22Rv1 (cell line): ENCODE measurements at regions not wholly inside any gene's neighbourhood (a gene's known extent, or its start where the extent isn't known, plus 50 kb on each side); places are given as distances from the start of the nearest gene placed in this dataset.

Experiments used
- ZFX ChIP-seq: fragments of 450-650 bp; IDR thresholded peaks from 2 replicates; pipeline ENCODE4 v1.6.1; 2017; ENCODE audit warnings: antibody characterized with exemption, borderline replicate concordance
- TF ChIP-seq, protein P1 (sequence below): fragments of 450-650 bp; IDR thresholded peaks from 2 replicates; pipeline ENCODE4 v1.5.1; 2017; ENCODE audit warnings: mild to moderate bottlenecking

DNA sequence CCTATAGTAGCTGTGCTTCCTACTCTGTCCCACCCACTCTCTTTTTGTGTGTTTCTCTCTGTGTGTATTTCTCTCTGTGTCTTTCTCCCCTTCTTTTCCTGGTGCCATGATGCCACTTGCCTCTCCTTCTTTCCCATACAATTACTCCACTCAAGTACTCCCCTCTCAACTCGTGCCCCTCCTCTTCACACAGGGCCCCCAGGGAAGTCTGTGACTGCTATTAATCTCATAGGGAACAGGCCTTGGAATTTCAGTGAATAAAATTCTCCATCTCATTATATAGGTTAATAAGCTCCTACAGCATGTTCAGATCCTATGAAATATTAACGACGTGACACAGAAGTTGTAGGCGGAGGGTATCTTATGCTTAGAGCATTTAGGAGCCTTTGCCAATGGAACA is 205.9 kb upstream of the EPHA4 start:
- TF ChIP-seq, protein P1, sequence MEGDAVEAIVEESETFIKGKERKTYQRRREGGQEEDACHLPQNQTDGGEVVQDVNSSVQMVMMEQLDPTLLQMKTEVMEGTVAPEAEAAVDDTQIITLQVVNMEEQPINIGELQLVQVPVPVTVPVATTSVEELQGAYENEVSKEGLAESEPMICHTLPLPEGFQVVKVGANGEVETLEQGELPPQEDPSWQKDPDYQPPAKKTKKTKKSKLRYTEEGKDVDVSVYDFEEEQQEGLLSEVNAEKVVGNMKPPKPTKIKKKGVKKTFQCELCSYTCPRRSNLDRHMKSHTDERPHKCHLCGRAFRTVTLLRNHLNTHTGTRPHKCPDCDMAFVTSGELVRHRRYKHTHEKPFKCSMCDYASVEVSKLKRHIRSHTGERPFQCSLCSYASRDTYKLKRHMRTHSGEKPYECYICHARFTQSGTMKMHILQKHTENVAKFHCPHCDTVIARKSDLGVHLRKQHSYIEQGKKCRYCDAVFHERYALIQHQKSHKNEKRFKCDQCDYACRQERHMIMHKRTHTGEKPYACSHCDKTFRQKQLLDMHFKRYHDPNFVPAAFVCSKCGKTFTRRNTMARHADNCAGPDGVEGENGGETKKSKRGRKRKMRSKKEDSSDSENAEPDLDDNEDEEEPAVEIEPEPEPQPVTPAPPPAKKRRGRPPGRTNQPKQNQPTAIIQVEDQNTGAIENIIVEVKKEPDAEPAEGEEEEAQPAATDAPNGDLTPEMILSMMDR, result no peak
- TF ChIP-seq ZFX, result no peak
